Jurkat, Clone E6-1 (cell line): ENCODE measurements at regions not wholly inside any gene's neighbourhood (a gene's known extent, or its start where the extent isn't known, plus 50 kb on each side); places are given as distances from the start of the nearest gene placed in this dataset.

Experiments
- DNase-seq: peaks from one replicate; pipeline ENCODE4 v3.0.0-alpha.2; 2011; ENCODE audit warnings: low read depth, low spot score
- H3K4me3 ChIP-seq: 2 replicates; pipeline ENCODE4 v1.5.1; 2011; ENCODE audit warnings: mild to moderate bottlenecking, low read length, control low read depth, moderate library complexity

DNA sequence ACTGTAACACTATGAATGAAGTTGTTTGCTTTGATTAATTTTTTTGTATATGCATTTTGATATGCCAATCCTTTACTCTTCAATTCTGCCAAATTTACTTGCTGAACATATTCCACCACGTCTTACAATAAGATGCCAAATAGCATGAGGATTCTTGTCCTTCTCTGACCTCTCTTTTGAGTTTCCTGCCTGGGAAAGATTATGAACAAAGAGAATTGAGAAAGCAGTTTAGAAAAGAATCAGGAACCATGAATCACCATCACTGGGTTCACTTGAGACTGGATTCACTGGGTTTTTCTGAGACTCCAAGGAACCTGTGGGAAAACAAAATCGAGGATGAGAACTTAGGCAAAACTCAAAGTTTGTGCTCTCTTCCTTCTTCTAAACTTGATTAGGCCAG, 256.5 kb downstream of the CETN3 start:
- H3K4me3 ChIP-seq, result no peak overlapping the region
- DNase-seq, result no peak

DNA sequence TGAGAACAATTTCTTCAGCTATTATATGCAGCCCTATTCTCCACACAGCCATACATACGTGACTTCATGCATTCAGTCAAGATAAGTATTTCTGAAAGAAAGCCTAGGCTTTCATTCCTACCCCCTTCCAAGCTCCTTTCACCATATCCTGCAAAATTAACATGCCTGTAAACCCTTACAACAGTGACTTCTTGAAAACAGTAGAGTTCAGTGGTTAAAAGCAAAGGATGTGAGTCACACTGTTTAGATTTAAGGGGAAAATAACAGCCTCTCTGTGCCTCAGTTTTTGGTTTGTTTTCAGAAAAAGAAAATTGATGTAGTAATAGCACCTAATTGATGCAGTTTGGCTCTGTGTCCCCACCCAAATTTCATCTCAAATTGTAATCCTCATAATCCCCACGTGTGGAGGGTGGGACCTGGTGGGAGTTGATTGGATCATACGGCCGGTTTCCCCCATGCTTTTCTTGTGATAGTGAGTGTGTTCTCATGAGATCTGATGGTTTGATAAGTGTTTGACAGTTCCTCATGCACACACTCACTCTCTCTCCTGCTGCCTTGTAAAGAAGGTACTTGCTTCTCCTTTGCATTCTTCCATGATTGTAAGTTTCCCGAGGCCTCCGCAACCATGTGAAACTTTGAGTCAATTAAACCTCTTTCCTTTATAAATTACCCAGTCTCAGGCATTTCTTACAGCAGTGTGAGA, 264.8 kb downstream of the CETN3 start:
- DNase-seq, result no peak
- H3K4me3 ChIP-seq, result no peak overlapping the region

DNA sequence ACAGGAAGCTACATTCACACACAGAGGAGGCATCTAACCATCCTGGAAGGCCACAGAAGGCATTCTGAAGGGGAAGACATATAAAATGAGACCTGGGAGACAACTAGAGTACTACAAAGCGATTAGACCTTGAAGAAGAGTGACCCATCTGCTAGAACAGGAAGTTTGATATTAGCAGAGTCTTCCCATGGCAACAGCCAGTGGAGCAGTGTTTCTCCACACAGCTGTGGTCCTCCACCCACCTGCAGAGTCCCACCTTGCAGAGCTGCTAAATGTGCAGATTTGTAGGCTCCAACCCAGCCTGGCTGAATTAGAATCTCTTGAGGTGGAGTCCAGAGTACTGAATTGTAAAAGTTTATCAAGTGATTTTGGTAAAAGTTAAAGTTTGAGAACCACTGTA, 267.0 kb downstream of the CETN3 start:
- no peak for DNase-seq
- no peak overlapping the region for H3K4me3 ChIP-seq

DNA sequence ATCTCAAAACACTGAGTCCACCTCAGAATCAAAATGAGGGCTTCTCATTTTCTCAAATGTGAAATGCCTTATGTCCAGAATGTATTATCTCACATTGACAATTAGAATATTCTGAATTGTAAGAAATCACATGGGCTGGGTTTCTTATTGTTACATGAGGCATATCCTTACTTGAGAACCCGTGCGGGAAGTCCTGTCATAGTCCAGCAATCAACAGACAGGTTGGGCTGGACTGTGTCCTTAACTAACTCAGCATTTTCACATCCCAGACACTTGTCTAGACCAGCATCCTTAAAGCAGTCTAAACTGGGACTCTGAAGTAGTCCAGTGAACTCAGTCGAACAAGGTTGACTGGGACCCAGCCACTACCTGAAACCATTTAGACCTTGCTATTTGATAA, 267.6 kb downstream of the CETN3 start:
- DNase-seq, result no peak
- no peak overlapping the region for H3K4me3 ChIP-seq

DNA sequence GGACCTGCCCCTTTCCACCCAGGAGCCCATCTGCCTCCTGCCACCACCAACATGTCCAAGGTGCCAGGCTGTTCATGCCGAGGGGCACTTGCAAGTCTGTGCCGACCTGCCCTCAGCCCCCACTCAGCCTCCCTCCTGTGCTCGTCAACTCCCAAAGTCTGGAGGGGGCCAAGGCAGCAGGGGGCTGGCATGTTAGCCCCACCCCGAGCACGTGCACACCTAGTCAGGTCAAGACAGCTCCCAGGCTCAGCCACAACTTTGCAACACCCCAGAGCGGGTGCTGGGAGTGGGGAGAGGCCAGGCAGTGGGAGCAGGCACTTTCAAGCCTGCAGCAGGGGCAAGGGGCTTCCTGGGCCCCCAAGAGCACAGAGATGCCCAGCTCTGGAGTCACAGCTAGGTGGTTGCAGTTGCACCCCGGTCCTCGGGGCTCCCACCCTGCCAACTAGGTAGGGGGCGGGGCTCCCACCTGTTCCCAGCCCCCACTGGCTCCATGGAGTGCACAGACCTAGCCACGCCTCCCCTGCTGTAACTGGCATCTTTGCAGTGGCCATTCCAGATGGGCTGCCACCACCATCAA, 272.5 kb downstream of the CETN3 start:
- H3K4me3 ChIP-seq, result no peak overlapping the region
- DNase-seq, result no peak

DNA sequence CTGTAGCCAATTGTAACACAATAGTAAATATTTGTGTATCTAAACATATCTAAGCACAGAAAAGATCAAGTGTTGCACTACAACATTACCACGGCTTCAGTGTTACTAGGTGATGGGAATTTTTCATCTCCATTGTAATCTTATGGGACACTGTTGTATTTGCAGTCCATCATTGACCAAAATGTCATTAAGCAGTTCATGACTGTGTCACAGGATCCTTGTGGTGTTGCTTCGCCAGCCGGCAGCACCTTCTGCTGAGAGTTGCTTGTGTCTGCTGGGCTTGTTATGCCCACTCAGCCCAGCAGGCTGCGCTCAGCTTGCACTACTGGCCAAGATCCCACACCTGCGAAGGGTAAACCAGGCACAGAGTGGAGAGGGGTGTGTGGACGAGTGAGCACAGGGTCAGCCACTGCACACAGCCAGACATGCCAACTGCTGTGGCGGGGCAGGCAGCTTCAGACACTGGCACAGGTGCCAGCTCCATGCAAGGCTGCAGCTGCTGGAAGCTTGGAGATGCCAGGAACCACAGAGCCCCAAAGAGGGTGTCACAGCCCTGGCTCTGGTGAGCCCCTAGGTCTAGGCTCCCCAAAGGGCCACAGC, 273.7 kb downstream of the CETN3 start:
- peak; percentile 42 for DNase-seq
- no peak overlapping the region for H3K4me3 ChIP-seq

DNA sequence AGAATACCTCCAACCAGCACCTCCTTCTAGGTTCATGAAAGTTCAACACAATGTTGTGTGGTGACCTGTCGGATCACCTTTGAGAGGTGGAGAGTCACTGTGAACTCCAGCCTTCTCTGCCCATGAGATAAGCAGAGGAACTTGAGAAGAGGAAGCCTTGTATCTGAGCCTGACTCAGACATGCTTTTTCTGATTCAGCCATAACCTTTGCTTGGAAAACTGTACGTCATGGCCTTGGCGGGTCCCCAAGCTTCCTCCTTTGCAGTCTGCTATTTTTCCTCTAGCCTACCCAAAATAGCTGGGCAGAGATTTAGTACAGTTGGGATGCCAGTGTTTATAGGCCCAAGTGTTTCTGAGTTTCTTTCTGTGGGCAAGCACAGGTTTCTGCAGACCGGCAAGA, 274.7 kb downstream of the CETN3 start:
- H3K4me3 ChIP-seq, result no peak overlapping the region
- DNase-seq, result no peak

DNA sequence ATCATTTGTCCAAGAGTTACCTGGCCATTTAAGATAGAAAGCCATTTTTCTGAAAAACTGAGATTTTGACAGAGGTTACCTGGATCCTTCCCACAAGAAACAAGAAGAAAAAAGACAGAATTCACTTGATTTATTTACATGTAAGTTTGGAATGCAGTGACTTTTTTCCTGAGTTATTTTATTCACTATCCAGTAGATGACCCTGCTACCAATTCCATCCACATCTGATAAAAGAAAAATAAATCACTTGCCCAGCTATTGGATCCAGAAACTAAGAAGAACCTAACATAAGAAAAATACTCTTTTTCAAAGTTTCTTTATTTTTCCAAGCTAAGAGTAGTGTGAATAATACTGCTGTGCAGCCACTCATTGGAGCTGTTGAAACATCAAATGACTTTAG, 275.2 kb downstream of the CETN3 start:
- no peak overlapping the region for H3K4me3 ChIP-seq
- no peak for DNase-seq

DNA sequence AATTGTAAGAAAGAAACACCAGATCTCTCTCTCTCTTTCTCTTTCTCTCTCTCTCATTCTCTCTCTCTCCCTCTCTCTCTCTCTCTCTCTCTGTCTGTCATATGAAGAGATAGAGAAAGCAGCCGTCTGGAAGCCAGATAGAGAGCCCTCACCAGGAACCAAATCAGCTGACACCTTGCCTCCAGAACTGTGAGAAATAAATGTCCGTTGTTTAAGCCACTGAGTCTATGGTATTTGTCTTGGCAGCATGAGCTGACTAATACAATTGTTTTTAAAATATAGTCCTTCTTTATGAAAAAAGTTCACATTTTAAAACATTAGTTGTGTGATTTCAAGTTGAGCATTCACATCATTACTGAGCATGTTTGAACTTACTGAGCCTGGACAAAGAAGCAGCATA, 275.6 kb downstream of the CETN3 start:
- DNase-seq, result no peak
- H3K4me3 ChIP-seq, result no peak overlapping the region

DNA sequence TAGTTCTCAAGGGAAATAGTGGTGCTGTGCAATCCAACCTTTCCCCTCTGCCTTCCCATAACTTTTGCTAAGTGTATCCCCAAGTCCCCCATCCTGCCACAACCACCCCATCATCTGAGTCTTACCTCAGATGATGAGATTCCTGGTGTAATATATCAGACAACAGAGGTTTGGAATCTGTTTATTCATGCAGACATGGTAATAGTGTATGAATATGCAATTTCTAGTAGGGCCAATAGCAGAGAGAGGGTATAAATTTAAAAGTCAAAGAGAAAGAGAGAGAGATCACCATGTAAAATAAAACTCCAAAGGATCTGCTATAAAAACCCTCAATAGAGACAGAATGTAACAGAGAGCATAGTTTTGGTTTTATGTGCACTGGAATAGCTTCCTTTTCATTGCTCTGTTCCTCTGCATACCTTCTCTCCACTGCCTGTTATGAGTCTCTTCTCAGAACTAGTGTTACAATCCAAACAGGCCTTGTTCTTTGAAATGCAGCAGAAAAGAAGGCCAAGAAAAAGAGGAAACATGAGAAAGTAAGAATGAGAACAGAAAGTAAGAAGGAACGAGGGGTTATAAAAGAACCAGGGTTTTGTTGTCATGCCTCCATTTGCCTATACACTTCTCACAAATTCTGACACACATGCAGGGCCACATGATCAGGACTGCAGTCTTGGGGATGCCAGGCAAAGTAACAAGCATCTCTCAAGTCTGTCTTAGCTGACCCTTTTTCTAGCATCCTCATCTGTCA, 278.0 kb downstream of the CETN3 start:
- H3K4me3 ChIP-seq, result no peak overlapping the region
- DNase-seq, result no peak

DNA sequence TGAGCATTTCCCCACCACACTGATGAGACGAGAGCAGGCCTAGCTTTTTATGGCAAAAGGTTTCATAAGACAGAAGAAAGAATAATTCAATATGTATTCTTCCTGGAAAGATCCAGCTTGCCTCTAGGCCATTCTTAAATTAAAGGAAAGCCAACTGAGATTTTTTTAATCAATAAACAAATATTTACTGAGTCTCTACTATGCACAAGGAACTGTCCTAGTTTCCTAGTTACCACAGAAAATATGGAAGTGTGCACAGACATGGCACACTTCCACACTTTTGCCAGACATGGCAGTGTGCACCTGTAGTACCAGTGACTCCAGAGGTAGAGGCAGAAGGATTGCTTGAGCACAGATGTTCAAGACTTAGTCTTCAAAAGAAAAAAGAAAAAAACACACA, 281.0 kb downstream of the CETN3 start:
- no peak overlapping the region for H3K4me3 ChIP-seq
- no peak for DNase-seq

DNA sequence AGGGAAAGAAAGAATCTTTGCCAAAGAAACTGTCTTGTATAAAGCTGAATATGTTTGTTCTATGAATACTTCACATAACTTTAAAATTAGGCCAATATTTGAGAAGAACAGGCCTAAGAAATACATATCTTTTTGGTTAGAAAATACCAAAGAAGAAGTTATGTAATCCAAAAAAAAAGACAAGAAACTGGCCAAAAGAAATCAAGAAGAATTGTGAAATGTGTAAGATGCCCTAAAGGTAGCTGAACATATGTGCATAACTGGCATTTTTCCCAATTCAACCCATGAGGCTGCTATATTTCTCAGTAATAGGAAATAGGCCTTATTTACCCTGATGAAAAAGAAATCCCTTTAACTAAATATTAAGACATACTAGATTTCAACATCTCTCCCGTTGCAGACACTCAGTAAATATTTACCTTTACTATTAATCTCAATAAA, 290.0 kb downstream of the CETN3 start:
- DNase-seq, result no peak
- H3K4me3 ChIP-seq, result no peak overlapping the region

DNA sequence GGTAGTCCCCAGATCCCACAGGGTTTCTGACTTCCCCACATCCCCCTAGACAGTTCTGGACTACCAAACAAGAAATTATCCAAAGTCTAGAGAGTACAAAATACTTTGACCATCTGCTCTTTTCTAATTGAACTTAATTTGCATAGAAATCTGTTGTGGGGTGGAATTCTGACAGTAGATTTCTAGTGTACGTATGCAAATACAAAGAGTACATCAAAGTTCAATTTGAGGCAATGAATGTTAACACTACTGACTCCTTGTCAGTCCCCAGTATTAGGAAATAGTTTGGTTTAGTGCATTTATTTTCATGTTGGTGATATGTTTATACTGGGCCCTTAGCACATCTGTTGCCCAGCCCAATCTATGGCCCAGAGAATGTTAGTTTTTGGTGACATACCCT, 292.6 kb downstream of the CETN3 start:
- no peak overlapping the region for H3K4me3 ChIP-seq
- no peak for DNase-seq

DNA sequence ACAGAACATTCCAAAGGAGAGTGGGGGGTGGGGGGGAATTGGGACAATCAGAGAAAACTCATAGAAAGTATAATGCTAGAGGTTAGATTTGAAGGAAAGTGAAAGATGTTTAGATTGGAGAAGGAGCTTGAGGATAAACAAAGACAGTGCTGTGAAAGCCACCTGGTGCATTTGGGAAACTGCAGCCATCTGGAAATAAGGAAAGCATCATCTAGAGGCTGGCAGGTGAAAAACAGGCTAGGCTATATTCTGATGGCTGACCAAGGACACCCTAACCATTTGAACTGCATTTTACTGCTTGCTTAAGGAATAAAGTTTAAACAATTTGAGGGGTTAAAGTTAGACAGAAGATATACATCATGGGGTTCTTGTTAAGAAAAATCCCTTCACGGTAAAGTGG, 296.4 kb downstream of the CETN3 start:
- no peak overlapping the region for H3K4me3 ChIP-seq
- no peak for DNase-seq

DNA sequence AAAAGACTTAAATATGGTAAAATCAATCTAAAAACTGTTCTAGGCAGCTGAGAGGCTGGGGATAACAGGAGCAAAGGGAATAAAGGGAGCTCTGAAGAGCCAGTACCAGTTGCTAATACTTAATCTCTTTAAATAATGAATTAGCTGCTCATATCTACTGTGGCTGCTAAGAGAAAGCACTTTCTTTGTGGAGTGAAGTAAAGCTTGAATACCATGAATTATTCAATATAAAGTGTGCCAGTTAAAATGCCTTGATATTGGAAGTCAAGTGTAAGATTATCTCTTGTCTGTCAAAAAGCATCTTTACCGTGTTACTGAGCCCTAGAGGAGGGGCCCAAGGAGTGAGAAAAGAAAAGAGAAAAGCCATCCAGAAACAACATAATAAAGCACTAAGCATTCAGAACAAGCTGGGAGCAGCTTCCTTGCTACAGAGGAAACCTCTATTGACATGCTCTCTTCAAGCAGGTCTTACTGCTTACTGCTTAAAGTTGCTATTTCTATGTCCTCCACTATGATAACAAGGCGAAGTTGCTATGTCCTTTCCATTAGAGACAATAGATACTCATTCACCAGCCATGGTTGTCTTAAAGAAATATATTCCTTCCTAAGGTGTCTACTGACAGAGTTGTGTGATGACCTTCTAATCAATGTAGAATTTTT, 297.4 kb downstream of the CETN3 start:
- no peak overlapping the region for H3K4me3 ChIP-seq

DNA sequence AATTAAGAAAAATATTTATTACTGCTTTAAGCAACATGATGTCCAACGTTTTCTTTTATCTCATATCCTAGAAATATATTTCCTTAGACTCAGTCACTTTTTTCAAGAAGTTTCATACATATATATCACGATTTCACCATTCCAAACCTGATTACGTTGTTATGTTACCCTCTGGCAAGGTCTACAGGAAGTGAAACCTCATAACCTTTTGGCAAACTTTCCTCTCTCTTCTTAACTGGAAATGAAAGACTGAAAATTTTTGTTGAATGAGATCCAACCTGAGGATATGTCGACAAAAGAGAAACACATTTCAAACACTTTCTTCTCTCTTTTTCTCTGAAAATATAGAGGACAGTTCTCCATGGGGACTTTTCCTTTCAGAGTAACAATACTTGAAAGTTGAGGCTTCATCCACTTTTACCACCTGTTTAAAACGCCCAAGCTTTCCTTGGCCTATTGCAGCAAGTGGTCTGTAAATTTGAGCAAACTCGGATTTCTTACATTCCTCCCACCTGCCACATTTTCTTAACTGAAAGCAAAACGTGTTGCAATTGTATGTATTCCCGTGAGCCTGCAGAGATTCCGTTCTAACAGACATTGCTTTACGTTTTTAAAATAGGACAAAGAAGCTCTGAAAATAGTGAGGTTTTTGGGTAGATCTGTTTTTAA, 298.1 kb downstream of the CETN3 start:
- H3K4me3 ChIP-seq, result no peak overlapping the region
- DNase-seq, result no peak

More for the DNA sequence above, 297.4 kb downstream of the CETN3 start:
- DNase-seq, result no peak

DNA sequence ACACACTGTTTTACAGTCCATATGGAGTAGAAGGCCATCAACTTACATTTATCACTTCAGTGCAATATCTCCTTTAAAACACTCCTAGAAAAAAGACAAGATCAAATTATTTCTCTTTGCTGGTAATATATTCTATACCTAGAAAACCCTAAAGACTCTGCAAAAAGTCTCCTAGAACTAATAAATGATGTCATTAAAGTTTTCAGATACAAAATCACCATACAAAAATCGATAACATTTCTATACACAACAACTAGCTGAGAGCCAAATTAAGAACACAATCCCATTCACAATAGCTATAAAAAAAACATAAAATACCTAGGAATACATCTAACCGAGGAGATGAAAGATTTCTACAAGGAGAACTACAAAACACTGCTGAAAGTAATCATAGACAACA, 300.3 kb downstream of the CETN3 start:
- no peak for DNase-seq

DNA sequence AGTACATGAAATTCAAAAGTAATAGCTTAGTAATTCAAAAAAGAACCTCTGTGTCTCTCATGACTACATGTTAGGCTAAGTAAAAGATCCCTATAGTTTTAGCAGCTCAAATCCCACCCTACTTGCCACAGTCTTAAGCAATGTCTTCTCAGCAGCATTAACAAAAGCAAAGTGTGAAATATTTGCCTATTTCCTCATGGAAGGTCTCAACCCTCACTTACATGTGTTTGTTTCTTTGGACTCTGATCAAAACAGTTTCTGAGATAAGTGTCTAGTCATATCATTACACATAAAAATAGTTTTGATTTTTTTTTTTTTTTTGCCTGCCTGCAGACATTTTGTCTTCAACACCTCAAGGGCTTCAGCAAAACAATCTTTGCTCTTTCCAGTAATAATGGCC, 310.5 kb downstream of the CETN3 start:
- H3K4me3 ChIP-seq, result no peak overlapping the region
- no peak for DNase-seq

More for the DNA sequence above, 300.3 kb downstream of the CETN3 start:
- H3K4me3 ChIP-seq, result no peak overlapping the region

DNA sequence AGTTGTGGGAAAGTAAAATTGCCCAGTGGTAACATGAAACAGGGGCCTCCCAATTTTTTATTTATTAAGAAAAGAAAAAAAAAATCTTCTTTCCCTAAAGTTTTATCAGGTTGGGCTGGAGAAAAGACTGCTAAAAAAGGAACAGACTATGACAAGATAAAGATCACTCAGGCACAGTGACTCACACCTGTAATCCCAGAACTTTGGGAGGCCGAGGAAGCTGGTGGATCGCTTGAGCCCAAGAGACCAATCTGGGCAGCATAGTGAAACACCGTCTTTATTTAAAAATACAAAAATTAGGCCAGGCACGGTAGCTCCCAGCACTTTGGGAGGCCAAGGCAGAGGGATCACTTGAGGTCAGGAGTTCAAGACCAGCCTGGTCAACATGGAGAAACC, 312.5 kb downstream of the CETN3 start:
- H3K4me3 ChIP-seq, result no peak overlapping the region
- no peak for DNase-seq
